RWPE2 (cell line): ENCODE measurements at regions not wholly inside any gene's neighbourhood (a gene's known extent, or its start where the extent isn't known, plus 50 kb on each side); places are given as distances from the start of the nearest gene placed in this dataset.

ENCODE experiments used
- ATAC-seq: fragments of 200-7000 bp; cut with Tn5 transposase; 3 replicates; pipeline ENCODE4 v1.9.1; 2021; ENCODE audit warnings: low read depth
- DNase-seq: peaks from one replicate; pipeline ENCODE4 v3.0.0-alpha.2; 2020; ENCODE audit warnings: low spot score
- H3K27ac ChIP-seq: fragments of 450-650 bp; 2 replicates; pipeline ENCODE4 v1.5.1; 2017; ENCODE audit warnings: mild to moderate bottlenecking; ENCODE audit not compliant: poor library complexity, severe bottlenecking
- H3K27me3 ChIP-seq: fragments of 250-450 bp; sonication (Bioruptor Pico); 2 replicates; pipeline ENCODE4 v1.5.1; 2021; ENCODE audit warnings: mild to moderate bottlenecking, moderate library complexity; ENCODE audit not compliant: insufficient read depth, poor library complexity, severe bottlenecking
- H3K36me3 ChIP-seq: fragments of 250-450 bp; sonication (Bioruptor Pico); 2 replicates; pipeline ENCODE4 v1.5.1; 2020; ENCODE audit warnings: low read depth, mild to moderate bottlenecking, moderate library complexity
- H3K4me1 ChIP-seq: fragments of 250-450 bp; sonication (Bioruptor Pico); 2 replicates; pipeline ENCODE4 v1.5.1; 2021; ENCODE audit warnings: mild to moderate bottlenecking, moderate library complexity; ENCODE audit not compliant: insufficient read depth, poor library complexity, severe bottlenecking
- H3K4me3 ChIP-seq: fragments of 250-450 bp; sonication (Bioruptor Pico); 2 replicates; pipeline ENCODE4 v1.5.1; 2021; ENCODE audit warnings: mild to moderate bottlenecking, moderate library complexity; ENCODE audit not compliant: severe bottlenecking
- H3K9me3 ChIP-seq: fragments of 250-450 bp; sonication (Bioruptor Pico); 2 replicates; pipeline ENCODE4 v1.5.1; 2021; ENCODE audit warnings: mild to moderate bottlenecking, moderate library complexity; ENCODE audit not compliant: severe bottlenecking
- TF ChIP-seq, protein P1 (sequence below): fragments of 450-650 bp; IDR thresholded peaks from one replicate; pipeline ENCODE4 v1.5.1; 2017; ENCODE audit warnings: mild to moderate bottlenecking, moderate library complexity; ENCODE audit not compliant: poor library complexity, severe bottlenecking

DNA sequence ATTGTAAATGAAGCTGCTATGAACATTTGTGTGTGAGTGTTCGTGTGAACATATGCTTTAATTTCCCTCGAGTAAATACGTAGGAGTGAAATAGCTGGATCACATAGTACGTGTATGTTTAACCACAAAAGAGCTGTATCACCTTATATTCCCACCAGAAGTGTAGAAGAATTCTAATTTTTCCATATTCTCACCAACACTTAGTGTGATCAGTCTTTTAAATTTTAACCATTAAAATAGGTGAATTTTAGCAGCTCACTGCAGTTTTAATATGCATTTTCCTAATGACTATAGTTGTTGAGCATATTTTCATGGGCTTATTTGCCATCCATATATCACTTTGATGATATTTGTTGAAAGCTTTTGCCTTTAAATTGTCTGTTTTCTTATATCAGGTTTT is 741.2 kb downstream of the PTPRU start:
- TF ChIP-seq, protein P1, sequence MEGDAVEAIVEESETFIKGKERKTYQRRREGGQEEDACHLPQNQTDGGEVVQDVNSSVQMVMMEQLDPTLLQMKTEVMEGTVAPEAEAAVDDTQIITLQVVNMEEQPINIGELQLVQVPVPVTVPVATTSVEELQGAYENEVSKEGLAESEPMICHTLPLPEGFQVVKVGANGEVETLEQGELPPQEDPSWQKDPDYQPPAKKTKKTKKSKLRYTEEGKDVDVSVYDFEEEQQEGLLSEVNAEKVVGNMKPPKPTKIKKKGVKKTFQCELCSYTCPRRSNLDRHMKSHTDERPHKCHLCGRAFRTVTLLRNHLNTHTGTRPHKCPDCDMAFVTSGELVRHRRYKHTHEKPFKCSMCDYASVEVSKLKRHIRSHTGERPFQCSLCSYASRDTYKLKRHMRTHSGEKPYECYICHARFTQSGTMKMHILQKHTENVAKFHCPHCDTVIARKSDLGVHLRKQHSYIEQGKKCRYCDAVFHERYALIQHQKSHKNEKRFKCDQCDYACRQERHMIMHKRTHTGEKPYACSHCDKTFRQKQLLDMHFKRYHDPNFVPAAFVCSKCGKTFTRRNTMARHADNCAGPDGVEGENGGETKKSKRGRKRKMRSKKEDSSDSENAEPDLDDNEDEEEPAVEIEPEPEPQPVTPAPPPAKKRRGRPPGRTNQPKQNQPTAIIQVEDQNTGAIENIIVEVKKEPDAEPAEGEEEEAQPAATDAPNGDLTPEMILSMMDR, result no peak
- no peak overlapping the region for H3K4me3 ChIP-seq
- H3K4me1 ChIP-seq, result peaks cover 14% of the 10 kb centered on the region
- DNase-seq (no peak), ATAC-seq (no peak)
- H3K27me3 ChIP-seq, result peaks cover 9% of the 10 kb centered on the region
- no peaks in the 10 kb centered on the region for H3K36me3 ChIP-seq
- no peak overlapping the region for H3K27ac ChIP-seq
- peaks cover 3% of the 10 kb centered on the region for H3K9me3 ChIP-seq

- TF ChIP-seq, protein P1, result no peak
- H3K4me1 ChIP-seq, result peaks cover 14% of the 10 kb centered on the region
- H3K4me3 ChIP-seq, result no peak overlapping the region
- DNase-seq (no peak), ATAC-seq (no peak)
- H3K9me3 ChIP-seq, result peaks cover 3% of the 10 kb centered on the region
- peaks cover 3% of the 10 kb centered on the region for H3K27me3 ChIP-seq
- peak overlapping the region; percentile 51 for H3K27ac ChIP-seq
- no peaks in the 10 kb centered on the region for H3K36me3 ChIP-seq
Observed at GRCh38 chr1:29975036-29975694, 738.8 kb downstream of the PTPRU start.

DNA sequence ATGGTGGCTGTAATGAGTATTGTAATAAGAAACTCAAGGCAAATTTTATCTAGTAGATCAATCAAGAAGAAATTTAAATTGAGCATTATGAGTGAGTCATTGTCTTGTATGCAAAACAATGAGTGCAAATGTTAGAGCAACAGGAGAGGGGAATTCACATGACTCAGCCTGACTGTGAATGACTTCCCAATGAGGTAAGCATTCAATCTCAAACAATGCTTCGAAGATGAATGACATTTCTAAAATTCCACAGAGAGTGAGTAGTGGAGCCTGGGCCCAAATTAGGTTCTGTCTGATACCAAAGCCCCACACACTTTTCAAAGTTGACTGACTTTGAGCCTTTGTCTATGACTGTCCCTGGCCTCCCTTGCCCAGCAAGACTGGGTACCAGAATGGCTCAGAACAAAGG is 738.0 kb downstream of the PTPRU start:
- TF ChIP-seq, protein P1, result no peak
- Histone ChIP-seq H3K27me3 (no peaks in the 10 kb centered on the region), H3K27ac (peak overlapping the region; percentile 51), H3K4me1 (peaks cover 14% of the 10 kb centered on the region), H3K9me3 (peaks cover 3% of the 10 kb centered on the region), H3K4me3 (no peak overlapping the region), H3K36me3 (no peaks in the 10 kb centered on the region)
- ATAC-seq (peak; percentile 95), DNase-seq (no peak)

- ATAC-seq (no peak), DNase-seq (no peak)
- Histone ChIP-seq H3K9me3 (no peaks in the 10 kb centered on the region), H3K27ac (peak overlapping the region; percentile 51), H3K27me3 (no peaks in the 10 kb centered on the region), H3K4me1 (peaks cover 14% of the 10 kb centered on the region), H3K4me3 (no peak overlapping the region), H3K36me3 (no peaks in the 10 kb centered on the region)
- TF ChIP-seq, protein P1, result no peak
Observed at GRCh38 chr1:29973406-29973805, 737.1 kb downstream of the PTPRU start.

- ATAC-seq (no peak), DNase-seq (no peak)
- Histone ChIP-seq H3K36me3 (no peaks in the 10 kb centered on the region), H3K27ac (no peak overlapping the region), H3K9me3 (no peaks in the 10 kb centered on the region), H3K27me3 (no peaks in the 10 kb centered on the region), H3K4me3 (no peak overlapping the region), H3K4me1 (peaks cover 14% of the 10 kb centered on the region)
- TF ChIP-seq, protein P1, result no peak
Observed at GRCh38 chr1:29972421-29973053, 736.2 kb downstream of the PTPRU start.
